GM18505 (cell line): ENCODE measurements at regions not wholly inside any gene's neighbourhood (a gene's known extent, or its start where the extent isn't known, plus 50 kb on each side); places are given as distances from the start of the nearest gene placed in this dataset.

Experiments used
- ATAC-seq: cut with Tn5 transposase; IDR thresholded peaks from one replicate; pipeline ENCODE4 v1.9.1; 2021; ENCODE audit not compliant: unreplicated experiment
- POLR2A ChIP-seq: IDR thresholded peaks from 4 replicates; pipeline ENCODE4 v1.6.1; 2011; ENCODE audit warnings: borderline replicate concordance; ENCODE audit not compliant: insufficient read depth, insufficient read length; ENCODE audit errors: extremely low read depth

DNA sequence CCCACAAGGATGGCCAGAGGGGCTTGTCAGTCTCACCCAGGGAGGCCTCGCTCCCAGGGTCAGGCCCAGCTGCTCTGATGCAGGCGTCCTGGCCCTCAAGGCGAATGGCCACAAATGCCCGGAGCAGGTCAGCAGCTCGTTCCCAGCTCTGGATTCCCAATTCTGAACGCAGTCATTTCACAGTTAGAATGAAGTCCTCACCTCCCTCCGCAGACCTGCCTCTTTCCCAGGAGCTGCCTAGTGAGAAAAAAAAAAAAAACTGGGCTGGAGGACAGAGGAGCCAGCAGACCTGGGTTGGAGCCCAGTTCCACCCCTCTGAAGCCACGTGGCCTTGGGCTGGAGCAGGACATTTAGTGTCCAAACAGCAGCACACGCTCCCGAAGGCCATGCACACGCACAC is 62.2 kb upstream of the DIO3 start:
- TF ChIP-seq POLR2A, result no peak
- ATAC-seq, result no peak

- no peak for ATAC-seq
- TF ChIP-seq POLR2A, result no peak
These were observed 61.8 kb upstream of the DIO3 start for GRCh38 chr14:101499513-101499912.

GRCh38 chr14:101500061-101500460 is 61.2 kb upstream of the DIO3 start:
- ATAC-seq, result no peak
- TF ChIP-seq POLR2A, result no peak

GRCh38 chr14:101500681-101501080 is 60.6 kb upstream of the DIO3 start:
- no peak for TF ChIP-seq POLR2A
- no peak for ATAC-seq

GRCh38 chr14:101501341-101501740 is 60.0 kb upstream of the DIO3 start:
- no peak for ATAC-seq
- TF ChIP-seq POLR2A, result no peak

DNA sequence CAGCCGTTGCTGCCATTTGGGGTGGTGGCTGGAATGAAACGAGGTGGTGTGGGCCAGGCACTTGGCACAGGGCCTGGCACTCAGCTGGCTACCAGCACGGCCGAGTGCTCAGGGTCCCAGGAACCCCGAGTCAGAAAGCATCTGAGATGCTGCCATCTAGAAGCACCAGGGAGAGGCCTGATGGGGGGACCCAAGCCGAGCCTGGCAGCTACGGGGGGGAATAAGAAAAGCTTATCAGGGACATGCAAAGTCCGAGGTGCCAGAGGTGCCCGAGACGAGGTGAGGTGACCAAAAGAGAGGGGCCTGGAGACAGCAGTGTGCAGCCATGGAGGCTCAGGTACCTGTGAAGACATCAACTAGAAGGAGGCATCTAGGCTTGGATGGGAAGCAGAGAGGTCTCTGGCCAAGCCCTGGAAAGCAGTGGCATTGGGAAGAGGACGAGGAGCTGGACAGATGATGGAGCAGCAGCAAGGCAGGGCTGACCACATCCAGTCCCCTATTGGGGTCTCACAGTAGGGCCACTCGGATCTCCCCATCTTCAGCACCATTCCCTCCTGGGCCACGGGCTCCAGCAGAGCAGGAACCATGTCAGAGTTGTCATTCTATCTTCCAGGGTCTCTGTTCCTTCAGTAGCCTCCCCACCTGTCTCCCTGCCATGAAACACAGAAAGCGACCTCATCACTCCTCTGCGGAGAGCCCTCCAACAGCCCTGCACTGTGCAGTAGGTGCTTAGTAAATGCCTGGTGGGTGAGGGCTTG is 59.3 kb upstream of the DIO3 start:
- ATAC-seq, result no peak
- TF ChIP-seq POLR2A, result no peak

DNA sequence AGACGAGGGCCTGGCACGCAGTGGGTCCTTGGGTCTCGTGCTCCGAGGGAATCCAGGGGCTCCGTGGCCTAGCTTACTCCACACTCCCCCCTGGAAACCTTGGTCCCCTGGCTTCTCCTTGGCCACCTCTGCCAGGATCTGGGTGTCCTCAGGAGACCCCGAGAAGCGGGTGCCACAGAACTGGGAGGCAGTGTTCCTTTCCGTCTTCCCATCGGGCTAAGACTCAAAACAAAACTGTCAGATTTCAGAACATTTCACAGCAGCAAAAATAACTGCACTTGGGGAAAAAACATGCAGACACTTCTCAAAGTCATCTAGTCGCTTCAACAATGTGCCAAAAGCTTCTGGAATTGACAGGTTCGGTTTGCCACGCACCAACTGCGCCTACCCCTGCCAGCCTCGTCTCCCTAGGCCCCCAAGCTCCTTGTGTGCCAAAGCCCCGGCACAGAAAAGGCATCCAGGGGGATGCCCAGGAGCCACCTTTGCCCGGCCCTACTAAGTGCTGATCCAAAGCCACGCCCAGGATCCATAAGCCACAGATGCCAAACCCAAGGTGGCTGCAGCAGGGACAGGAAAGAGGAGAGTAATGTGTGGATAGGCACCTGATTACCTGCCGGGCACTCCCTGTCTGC is 58.4 kb upstream of the DIO3 start:
- TF ChIP-seq POLR2A, result no peak
- no peak for ATAC-seq

DNA sequence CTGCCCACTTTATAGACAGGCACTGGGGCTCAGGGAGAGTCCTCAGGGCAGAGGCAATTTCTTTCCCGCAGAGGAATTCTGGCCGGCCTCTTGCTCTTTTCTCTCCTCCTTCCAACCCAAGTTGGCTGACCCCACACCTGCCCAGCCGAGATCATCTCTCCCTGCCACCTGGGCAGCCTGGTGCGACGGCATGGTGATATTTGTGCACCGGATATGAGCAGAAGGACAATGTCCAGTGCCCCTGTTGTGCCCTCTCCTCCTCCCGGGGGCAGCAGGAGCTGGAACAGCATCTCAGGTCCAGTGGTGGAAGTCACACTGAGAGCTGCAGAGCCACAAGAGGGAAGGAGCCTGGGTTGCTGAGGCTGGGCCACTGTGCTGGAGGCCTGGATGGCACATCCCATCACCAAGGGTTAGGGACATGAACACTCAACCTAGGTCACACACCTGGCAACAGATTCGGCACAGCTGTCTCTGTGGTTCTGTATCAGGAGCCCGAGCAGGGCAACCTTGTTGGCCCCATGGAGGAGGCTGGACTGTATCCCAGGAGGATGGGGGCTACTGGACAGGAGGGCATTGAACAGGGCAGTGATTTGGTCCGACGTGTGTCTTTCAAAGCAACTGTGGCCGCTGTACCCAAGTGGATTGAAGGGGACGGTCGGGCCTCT is 57.7 kb upstream of the DIO3 start:
- no peak for ATAC-seq
- no peak for TF ChIP-seq POLR2A

DNA sequence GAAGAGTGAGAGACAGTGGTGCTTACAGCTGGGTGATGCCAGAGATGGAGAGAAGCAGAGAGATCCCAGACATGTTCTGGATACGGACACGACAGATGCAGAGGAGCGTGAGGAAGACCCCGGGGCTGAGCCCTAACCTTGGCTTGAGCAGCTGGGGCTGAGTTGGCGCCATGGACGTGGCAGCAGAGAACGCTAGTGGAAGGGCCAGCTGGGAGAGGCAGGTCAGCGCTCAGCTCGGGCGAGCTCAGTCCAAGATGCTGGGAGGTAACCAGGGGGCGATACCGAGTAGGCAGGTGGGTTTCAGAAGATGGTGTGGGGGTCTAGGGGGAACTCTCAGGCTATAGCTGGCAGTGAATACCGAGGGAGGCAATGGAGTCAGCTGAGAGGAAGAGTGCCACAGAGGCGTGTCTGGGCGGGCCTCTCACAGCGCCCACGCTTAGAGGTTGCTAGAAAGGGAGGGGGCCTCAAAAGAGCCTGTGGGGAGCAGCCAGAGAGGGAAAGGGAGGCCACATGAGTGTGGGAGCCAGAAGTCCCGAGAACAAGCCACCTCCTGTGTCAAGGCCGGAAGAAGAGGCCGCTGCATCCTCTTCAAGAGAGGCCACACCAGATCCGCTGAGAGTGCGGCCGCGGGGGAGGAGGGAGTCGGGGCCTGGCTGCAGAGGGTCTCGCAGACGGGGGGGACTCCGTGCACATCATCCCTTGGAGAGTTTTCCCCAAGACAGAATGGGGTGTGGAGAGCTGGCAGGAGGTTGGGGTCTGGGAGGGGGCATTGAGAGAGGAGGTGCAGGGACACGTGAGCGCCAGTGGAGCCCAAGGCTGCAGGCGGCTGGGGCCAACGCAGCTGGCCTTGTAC is 57.0 kb upstream of the DIO3 start:
- no peak for TF ChIP-seq POLR2A
- no peak for ATAC-seq

DNA sequence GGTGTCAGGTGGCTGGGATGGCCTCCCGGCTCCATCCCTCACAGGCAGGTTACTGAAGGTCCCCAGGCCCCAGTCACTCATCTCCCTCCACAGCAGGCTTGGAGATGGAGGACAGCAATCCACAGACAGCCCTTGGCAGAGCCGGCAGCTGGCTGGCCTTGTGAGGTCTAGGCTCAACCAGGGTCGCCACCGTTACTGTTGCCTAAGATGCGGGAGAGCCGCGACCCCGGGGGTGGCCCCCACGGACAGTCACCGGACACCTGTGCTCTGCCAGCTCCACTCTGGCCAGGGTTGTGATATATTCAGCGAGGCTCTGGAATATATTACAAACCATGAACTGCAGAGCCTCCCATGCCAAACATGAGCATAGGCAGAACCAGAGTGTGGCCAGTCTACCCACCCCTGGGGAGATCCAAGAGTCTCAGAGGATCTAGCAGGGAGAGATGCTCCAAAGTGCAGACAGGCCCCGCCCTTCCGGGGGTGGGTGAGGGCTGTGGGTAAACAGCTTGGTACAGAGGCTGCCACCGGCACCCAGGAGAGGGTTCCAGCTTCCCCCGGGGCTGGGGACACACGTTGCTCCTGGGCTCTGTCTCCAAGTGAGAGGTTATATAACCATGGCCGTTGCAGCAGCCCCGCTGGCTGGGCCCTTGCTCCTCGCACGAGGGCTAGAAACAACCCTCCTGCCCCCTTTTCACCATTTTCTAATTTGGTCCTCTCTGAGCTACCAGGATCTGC is 55.9 kb upstream of the DIO3 start:
- no peak for TF ChIP-seq POLR2A
- ATAC-seq, result no peak

GRCh38 chr14:101506211-101506925 is 54.9 kb upstream of the DIO3 start:
- no peak for TF ChIP-seq POLR2A
- no peak for ATAC-seq
